Choroid plexus epithelial cell (primary cell): ENCODE measurements at regions not wholly inside any gene's neighbourhood (a gene's known extent, or its start where the extent isn't known, plus 50 kb on each side); places are given as distances from the start of the nearest gene placed in this dataset.

Source experiments
- DNase-seq: peaks from one replicate; pipeline ENCODE4 v3.0.0-alpha.2; 2010; ENCODE audit warnings: low read depth
- H3K4me3 ChIP-seq: 2 replicates; pipeline ENCODE4 v1.5.1; 2011; ENCODE audit warnings: low read depth, mild to moderate bottlenecking, control low read depth, low read length, moderate library complexity
- TF ChIP-seq, protein P1 (sequence below): conservative IDR thresholded peaks from 2 replicates; pipeline ENCODE4 v1.5.1; 2011; ENCODE audit warnings: low read depth, mild to moderate bottlenecking, control low read depth, inconsistent platforms, low read length, moderate library complexity

DNA sequence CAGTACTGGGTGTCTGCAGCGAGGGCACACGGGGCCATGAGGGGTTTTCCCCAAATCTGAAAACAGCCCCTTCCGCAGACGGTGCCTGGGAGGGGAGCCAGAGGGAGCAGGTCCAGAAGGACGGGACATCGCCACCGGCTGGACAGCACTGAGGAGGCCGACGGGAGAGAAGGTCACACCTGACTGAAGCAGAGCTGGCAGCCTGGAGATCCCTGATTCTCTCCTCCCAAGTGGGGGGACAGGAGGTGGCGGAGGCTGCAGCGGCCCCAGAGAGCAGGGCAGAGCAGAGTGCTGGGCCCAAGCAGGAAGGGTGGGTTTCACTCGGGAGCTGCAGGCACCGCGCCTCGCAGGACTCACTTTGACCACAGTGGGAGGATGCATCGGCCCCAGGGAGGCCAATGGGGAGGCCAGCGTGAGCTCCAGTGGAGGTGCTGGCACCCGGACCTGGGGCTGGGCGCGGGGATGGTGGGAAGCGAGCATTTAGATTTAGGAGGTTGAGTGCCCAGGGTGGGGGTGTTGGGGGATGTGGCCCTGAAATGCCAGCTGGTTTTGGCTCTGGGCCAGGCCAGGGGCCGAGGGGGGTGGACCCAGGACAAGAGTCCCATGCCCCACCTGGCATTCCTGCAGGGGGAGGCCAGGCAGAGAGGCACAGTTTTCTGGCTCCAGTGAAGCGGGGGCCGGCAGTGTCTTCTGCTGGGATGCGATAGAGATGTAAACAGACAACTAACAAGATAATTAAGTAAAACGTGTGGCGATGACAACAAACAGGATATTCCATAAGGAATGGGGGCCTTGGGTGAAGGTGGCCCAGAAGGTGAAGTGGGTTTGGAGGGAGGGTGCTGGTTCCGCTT, 92.3 kb upstream of the FGF3 start:
- H3K4me3 ChIP-seq, result no peak overlapping the region
- TF ChIP-seq, protein P1, sequence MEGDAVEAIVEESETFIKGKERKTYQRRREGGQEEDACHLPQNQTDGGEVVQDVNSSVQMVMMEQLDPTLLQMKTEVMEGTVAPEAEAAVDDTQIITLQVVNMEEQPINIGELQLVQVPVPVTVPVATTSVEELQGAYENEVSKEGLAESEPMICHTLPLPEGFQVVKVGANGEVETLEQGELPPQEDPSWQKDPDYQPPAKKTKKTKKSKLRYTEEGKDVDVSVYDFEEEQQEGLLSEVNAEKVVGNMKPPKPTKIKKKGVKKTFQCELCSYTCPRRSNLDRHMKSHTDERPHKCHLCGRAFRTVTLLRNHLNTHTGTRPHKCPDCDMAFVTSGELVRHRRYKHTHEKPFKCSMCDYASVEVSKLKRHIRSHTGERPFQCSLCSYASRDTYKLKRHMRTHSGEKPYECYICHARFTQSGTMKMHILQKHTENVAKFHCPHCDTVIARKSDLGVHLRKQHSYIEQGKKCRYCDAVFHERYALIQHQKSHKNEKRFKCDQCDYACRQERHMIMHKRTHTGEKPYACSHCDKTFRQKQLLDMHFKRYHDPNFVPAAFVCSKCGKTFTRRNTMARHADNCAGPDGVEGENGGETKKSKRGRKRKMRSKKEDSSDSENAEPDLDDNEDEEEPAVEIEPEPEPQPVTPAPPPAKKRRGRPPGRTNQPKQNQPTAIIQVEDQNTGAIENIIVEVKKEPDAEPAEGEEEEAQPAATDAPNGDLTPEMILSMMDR, result no peak
- no peak for DNase-seq

DNA sequence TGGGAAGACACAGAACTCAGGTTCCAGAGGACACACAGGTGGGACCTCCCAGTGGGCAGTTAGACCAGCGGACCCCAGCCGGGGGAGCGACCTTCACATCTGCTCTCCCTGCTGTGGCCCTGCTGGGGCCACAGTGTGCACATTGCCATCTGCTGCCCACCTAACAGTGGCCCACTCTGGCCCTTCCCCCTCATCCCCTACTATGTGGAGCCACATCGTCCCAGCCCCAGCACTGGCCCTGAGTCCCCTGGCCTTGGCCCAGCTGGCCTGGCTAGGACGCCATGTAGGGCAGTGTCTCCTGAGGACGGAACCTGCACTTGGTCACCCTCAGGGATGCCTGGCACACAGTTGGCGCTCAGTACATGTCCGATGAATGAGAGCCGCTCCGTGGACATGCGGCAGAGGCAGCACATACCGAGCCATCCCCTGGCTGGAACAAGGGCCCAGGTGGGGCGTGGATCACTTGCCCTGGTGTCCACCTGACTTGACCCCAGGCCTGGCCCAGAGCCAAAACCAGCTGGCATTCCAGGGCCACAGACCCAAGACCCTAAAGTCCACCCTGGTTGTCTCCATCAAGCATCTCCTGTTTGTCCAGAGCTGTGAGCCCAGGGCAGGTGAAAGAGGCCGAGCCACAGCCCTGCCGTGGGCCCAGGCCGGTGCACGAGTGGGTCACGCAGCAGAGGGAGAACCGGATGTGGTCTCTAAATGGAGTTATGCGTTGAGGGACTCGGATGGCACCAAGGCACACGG, 93.1 kb upstream of the FGF3 start:
- TF ChIP-seq, protein P1, result no peak
- H3K4me3 ChIP-seq, result no peak overlapping the region
- no peak for DNase-seq

DNA sequence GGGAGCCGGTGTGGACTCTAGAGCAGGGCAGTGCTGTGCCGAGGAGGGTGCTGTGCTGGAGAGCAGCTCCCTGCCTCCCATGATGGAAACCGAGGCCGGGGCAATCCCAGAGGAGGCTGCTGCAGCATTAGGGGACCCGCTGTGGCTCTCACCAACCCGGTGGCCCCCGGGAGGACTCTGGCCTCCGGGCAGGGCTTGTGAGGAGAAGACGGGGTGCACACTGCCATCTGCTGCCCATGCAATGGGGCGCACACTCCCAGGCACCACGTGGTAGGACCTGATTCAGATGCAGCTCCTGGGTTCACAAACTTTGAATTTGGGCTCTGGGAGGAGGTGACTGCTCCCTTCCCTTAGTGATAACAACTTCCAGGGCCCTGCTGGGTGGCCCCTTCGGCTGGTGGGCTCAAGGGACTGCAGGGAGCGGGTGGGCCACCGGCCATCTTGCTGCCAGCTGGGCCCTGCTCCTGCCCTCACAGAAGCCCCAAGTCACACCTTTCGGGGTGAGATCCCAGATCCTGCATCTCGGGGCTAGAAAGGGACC, 93.8 kb upstream of the FGF3 start:
- TF ChIP-seq, protein P1, result peak; percentile 57
- DNase-seq, result peak; percentile 43
- no peak overlapping the region for H3K4me3 ChIP-seq

DNA sequence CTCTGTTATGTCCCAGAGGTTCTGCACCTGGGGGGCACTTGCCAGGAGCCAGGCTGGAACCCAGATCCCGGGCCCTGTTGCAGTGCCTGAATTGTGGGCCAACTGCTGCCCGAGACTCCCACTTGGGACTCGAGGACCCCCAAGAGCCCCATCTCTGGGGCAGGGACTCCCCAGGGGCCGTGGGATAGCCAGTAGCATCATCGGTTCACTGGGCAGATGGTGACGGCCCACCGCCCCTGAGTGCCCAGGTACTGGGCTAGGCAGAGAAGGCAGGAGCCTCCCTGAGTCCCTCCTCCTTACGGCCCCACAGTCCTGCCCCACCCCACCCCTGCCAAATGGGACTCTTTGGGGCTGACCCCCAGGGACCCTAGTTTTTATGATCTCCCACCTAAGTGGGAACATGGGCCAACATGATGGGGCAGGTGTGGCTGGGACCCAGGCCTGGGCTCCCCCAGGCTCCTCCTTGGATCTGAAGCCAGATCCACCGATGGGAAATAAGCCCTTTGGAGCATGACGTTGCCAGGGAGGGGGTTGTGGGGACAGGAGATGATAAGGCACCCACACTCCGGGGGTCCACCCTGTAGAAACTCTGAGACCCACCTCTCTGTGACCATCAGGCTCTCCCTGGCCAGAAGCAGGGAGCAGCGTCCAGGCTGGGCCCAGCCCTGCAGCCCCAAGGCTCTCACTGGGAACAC, 94.5 kb upstream of the FGF3 start:
- H3K4me3 ChIP-seq, result no peak overlapping the region
- TF ChIP-seq, protein P1, result no peak
- no peak for DNase-seq

DNA sequence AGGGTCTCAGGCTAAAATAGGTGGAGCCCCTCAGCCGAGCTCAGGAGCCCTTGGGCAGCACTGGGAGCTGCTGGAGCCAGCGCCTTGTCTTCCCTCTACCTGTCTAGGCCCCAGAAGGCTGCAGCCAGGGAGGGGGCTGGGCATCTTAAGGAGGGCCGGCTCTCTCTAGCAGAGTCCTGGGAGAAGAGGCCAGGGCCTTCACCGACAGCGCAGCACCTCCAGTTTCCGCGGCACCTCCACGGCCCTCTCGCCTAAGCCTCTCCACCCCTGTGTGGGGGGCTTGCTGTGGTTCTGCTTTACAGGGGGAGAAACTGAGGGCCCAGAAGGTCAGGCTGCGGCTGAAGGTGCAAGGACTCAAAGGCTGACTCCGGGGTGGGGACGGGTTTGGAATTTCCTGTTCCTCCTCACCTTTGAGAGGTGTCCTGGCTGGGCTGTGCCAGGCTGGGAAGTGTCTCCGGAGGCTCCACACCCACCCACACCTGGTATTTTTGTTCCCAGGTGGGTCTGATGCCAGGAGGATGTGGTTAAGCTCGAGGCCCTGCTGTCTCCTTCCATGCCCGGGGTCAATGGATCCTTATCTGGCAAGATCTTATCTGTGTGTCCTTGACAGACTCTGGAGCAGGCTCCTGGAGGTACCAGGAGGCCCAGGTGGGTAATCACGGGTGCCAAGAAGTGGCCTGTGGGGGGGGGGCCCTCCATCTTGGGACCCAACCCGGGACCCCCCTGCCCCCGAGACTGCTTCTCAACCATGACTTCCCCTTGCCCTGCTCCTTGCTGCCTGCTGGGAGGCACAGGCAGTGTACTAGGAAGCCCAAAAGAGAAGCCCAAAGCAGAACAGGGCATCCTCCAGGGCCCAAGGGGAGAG, 95.3 kb upstream of the FGF3 start:
- H3K4me3 ChIP-seq, result no peak overlapping the region
- no peak for DNase-seq
- TF ChIP-seq, protein P1, result no peak

DNA sequence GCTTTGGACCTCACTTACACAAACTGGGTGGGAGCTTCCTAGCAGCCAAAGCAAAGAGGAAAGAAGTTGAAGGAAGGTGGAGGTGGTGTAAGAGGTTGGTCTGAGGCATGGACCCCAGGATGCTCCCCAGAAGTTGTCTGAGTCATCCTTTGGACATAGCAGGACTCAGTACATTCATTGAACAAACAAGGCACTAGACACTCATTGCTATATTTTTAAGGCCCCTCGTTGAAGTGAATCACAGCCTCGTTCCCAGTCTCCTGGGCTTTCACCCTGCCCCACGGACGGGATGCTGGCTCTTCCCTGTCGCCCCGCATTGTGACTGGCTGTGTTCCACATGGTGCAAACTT, 95.9 kb upstream of the FGF3 start:
- DNase-seq, result peak; percentile 26
- H3K4me3 ChIP-seq, result no peak overlapping the region
- TF ChIP-seq, protein P1, result no peak
